ENCODE measurements at regions not wholly inside any gene's neighbourhood (a gene's known extent, or its start where the extent isn't known, plus 50 kb on each side); places are given as distances from the start of the nearest gene placed in this dataset.

DNA sequence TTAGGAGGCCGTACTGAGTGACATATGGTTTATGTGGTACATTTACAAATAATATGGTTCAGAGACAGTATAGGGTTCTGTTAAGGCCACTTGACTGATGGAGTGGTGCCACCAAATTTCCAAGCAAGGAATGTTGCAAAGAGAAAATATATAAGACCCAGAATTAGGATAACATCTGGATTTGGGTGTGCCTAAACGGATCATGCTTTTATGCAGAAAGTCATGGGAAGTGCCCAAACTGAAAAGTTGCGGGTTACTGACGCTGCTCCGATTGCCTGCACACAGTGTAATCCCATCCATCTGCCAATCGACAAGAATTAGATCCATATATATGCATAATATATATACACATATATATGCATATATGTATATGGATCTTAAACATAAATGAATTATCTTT, 138.4 kb upstream of the DCN start:
- Histone ChIP-seq H3K9me3 (no peaks in the 10 kb centered on the region), H3K4me3 (no peak overlapping the region), H3K4me1 (no peaks in the 10 kb centered on the region), H3K9ac (ENCODE audit: low read depth in 2 of 2, low read length in 2 of 2) (no peak overlapping the region), H3K27ac (no peak overlapping the region), H3K27me3 (no peaks in the 10 kb centered on the region), H3K36me3 (no peaks in the 10 kb centered on the region)
- intact Hi-C loops (cut with DNase I): no loop called here
- DNase-seq: no peak
- TF ChIP-seq, protein P1, sequence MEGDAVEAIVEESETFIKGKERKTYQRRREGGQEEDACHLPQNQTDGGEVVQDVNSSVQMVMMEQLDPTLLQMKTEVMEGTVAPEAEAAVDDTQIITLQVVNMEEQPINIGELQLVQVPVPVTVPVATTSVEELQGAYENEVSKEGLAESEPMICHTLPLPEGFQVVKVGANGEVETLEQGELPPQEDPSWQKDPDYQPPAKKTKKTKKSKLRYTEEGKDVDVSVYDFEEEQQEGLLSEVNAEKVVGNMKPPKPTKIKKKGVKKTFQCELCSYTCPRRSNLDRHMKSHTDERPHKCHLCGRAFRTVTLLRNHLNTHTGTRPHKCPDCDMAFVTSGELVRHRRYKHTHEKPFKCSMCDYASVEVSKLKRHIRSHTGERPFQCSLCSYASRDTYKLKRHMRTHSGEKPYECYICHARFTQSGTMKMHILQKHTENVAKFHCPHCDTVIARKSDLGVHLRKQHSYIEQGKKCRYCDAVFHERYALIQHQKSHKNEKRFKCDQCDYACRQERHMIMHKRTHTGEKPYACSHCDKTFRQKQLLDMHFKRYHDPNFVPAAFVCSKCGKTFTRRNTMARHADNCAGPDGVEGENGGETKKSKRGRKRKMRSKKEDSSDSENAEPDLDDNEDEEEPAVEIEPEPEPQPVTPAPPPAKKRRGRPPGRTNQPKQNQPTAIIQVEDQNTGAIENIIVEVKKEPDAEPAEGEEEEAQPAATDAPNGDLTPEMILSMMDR (IDR thresholded peaks at IDR 0.05): no peak

GRCh38 chr12:91319071-91319760, 136.6 kb upstream of the DCN start:
- Histone ChIP-seq H3K4me3 (no peak overlapping the region), H3K4me1 (no peaks in the 10 kb centered on the region), H3K27ac (no peak overlapping the region), H3K27me3 (no peaks in the 10 kb centered on the region), H3K9me3 (no peaks in the 10 kb centered on the region), H3K36me3 (no peaks in the 10 kb centered on the region), H3K9ac (ENCODE audit: low read depth in 2 of 2, low read length in 2 of 2) (no peak overlapping the region)
- no peak for DNase-seq
- intact Hi-C loops (cut with DNase I): no loop called here
- TF ChIP-seq, protein P1 (IDR thresholded peaks at IDR 0.05): no peak

DNA sequence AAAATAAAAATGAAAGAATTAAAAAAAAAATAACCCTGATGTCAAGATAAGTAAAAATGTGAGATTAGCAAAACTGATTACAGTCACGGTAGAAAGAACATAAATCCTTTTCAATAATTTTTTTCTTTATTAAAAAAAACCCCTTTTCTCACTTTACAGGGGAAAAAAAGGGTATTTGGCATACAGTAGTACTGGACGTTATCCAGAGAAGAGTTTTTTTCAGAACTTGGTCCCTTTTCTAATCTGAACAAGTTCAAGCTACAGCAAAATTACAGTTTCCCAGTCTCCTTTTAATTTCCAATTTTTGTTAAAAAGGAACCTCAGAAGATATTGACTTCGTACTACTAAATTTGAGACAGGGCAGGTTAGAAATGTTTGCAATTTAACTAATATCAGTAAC, 134.7 kb upstream of the DCN start:
- Histone ChIP-seq H3K4me3 (no peak overlapping the region), H3K9me3 (no peaks in the 10 kb centered on the region), H3K4me1 (no peaks in the 10 kb centered on the region), H3K9ac (ENCODE audit: low read depth in 2 of 2, low read length in 2 of 2) (no peak overlapping the region), H3K27me3 (no peaks in the 10 kb centered on the region), H3K27ac (no peak overlapping the region), H3K36me3 (no peaks in the 10 kb centered on the region)
- TF ChIP-seq, protein P1 (IDR thresholded peaks at IDR 0.05): no peak
- no peak for DNase-seq
- intact Hi-C loops (cut with DNase I): no loop called here

GRCh38 chr12:91316907-91317269, 134.3 kb upstream of the DCN start:
- Histone ChIP-seq H3K9ac (ENCODE audit: low read depth in 2 of 2, low read length in 2 of 2) (no peak overlapping the region), H3K36me3 (no peaks in the 10 kb centered on the region), H3K9me3 (no peaks in the 10 kb centered on the region), H3K27me3 (no peaks in the 10 kb centered on the region), H3K4me3 (no peak overlapping the region), H3K4me1 (no peaks in the 10 kb centered on the region), H3K27ac (no peak overlapping the region)
- intact Hi-C loops (cut with DNase I): no loop called here
- DNase-seq: no peak
- TF ChIP-seq, protein P1 (IDR thresholded peaks at IDR 0.05): no peak

DNA sequence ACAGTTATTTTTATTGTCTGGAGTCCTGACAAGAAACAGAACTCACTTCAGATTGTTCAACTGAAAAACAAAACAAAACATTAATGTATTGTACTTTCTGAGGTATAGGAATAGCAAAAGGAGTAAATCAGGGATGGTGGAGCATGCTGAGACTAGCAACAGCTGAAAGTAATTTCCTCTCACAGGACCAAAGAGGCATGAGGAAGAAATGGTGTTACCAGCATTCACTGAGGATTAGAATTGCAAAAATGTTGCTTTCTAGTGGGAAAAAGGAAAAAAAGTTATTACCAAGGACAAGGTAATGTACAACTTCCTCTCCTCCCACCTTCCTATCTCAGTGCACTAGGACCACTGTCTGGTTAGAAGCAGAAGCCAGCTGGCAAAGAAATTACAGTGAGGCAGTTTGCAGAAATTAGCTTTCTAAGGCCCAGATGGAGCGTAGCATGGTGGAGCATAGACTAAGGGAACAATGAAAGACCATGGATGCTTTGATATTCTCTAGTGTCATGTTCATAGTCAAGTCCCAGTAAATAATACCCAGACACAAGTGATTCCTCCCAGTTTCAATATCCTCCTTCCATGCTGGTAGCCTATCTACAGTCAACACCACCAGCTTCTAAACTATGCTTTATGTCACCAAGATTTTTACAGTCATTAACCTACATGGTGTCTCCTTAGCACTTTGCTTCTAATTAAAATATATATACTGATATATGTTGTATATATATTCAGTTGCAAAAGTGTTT, 133.7 kb upstream of the DCN start:
- Histone ChIP-seq H3K27me3 (no peaks in the 10 kb centered on the region), H3K36me3 (no peaks in the 10 kb centered on the region), H3K4me1 (no peaks in the 10 kb centered on the region), H3K4me3 (no peak overlapping the region), H3K27ac (no peak overlapping the region), H3K9me3 (no peaks in the 10 kb centered on the region), H3K9ac (ENCODE audit: low read depth in 2 of 2, low read length in 2 of 2) (no peak overlapping the region)
- intact Hi-C loops (cut with DNase I): no loop called here
- no peak for DNase-seq
- TF ChIP-seq, protein P1 (IDR thresholded peaks at IDR 0.05): no peak

Measured in colonic mucosa (tissue), 4 donors.